AG04449 (cell line): ENCODE measurements at regions not wholly inside any gene's neighbourhood (a gene's known extent, or its start where the extent isn't known, plus 50 kb on each side); places are given as distances from the start of the nearest gene placed in this dataset.

Experiments
- CTCF ChIA-PET: fragments of 350-600 bp; formaldehyde crosslinking; extraction: SDS; loops from one replicate; lab custom pipeline; 2021; ENCODE audit warnings: antibody characterized with exemption; lab: Yijun Ruan, JAX
- POLR2A ChIA-PET: fragments of 400-600, 350-600 bp; formaldehyde crosslinking; extraction: SDS; loops from one replicate; lab custom pipeline; 2020; ENCODE audit warnings: antibody characterized with exemption, inconsistent platforms; lab: Yijun Ruan, JAX
- DNase-seq: peaks from one replicate; pipeline ENCODE4 v3.0.0-alpha.2; 2010; ENCODE audit warnings: low read depth, low spot score
- H3K4me3 ChIP-seq: 2 replicates; pipeline ENCODE4 v1.5.1; 2011; ENCODE audit warnings: low read depth, mild to moderate bottlenecking, control low read depth, low read length
- CTCF ChIP-seq: IDR thresholded peaks from one replicate; pipeline ENCODE4 v1.5.1; 2011; ENCODE audit warnings: mild to moderate bottlenecking, moderate library complexity, low read length, control low read depth, inconsistent platforms; ENCODE audit not compliant: insufficient read depth; ENCODE audit errors: missing control alignments

GRCh38 chr2:66805968-66806367, 371.0 kb downstream of the MEIS1 start:
- no peak for TF ChIP-seq CTCF
- POLR2A ChIA-PET: no interaction called here
- no peak overlapping the region for H3K4me3 ChIP-seq
- no peak for DNase-seq
- CTCF ChIA-PET: no interaction called here

- CTCF ChIA-PET: interaction anchor here (1.0 kb wide), 1 partner anchor 19 kb away, joined by 3 read pairs; no protein-coding TSS in a partner anchor
- no peak for TF ChIP-seq CTCF
- no peak for DNase-seq
- no peak overlapping the region for H3K4me3 ChIP-seq
- POLR2A ChIA-PET: no interaction called here
Measured at GRCh38 chr2:66813525-66813924, 378.6 kb downstream of the MEIS1 start.

- ChIA-PET CTCF (no interaction called here), POLR2A (no interaction called here)
- no peak for TF ChIP-seq CTCF
- no peak for DNase-seq
- no peak overlapping the region for H3K4me3 ChIP-seq
Measured at GRCh38 chr2:66813976-66814375, 379.1 kb downstream of the MEIS1 start.

GRCh38 chr2:66814916-66815315, 380.0 kb downstream of the MEIS1 start:
- H3K4me3 ChIP-seq: no peak overlapping the region
- POLR2A ChIA-PET: no interaction called here
- CTCF ChIA-PET: no interaction called here
- DNase-seq: no peak
- no peak for TF ChIP-seq CTCF

GRCh38 chr2:66815886-66816285, 381.0 kb downstream of the MEIS1 start:
- CTCF ChIA-PET: no interaction called here
- TF ChIP-seq CTCF: no peak
- H3K4me3 ChIP-seq: no peak overlapping the region
- DNase-seq: no peak
- POLR2A ChIA-PET: no interaction called here

- ChIA-PET POLR2A (no interaction called here), CTCF (no interaction called here)
- no peak for TF ChIP-seq CTCF
- no peak overlapping the region for H3K4me3 ChIP-seq
- no peak for DNase-seq
Measured at GRCh38 chr2:66821168-66821567, 386.2 kb downstream of the MEIS1 start.
